ENCODE measurements at regions not wholly inside any gene's neighbourhood (a gene's known extent, or its start where the extent isn't known, plus 50 kb on each side); places are given as distances from the start of the nearest gene placed in this dataset.

DNA sequence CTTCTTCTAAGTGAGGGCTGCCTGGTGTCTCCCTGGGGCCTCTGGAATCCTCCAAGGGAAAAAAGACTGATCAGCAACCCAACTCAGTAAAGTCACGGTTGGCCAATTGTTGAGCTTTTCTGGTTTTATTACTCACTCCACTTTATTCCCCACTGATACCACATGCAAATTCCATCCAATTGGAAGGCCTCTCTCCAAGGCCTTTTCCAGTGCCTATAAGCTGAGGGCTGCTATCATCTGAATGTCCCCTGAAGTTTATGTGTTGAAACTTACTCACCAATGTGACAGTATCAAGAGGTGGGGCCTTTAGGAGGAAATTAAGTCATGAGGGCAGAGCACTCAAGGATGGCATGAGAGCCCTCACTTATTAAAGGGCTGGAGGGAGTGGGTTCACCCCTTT is 463.3 kb downstream of the BUD13 start:
- TF ChIP-seq, protein P1, sequence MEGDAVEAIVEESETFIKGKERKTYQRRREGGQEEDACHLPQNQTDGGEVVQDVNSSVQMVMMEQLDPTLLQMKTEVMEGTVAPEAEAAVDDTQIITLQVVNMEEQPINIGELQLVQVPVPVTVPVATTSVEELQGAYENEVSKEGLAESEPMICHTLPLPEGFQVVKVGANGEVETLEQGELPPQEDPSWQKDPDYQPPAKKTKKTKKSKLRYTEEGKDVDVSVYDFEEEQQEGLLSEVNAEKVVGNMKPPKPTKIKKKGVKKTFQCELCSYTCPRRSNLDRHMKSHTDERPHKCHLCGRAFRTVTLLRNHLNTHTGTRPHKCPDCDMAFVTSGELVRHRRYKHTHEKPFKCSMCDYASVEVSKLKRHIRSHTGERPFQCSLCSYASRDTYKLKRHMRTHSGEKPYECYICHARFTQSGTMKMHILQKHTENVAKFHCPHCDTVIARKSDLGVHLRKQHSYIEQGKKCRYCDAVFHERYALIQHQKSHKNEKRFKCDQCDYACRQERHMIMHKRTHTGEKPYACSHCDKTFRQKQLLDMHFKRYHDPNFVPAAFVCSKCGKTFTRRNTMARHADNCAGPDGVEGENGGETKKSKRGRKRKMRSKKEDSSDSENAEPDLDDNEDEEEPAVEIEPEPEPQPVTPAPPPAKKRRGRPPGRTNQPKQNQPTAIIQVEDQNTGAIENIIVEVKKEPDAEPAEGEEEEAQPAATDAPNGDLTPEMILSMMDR (IDR thresholded peaks at IDR 0.05), result no peak

DNA sequence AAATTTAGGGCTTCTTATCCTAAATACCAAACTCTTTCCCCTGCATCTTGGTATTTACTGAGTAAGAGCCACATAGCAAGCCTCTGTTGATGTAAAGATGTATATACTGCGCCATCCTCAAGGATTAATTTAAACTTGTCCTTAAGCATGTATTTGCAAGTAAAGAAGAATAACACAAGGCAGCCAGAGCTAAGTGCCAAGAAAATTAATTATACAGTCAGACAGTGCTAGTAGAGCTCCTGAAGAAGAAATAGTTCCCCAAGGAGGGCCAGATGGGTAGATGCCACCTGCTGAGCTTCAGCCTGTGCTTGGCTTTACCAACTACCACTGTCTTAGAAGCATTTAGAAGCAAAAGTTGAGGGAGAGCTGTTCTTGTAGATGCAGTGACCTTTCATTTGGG is 470.0 kb downstream of the BUD13 start:
- TF ChIP-seq, protein P1 (IDR thresholded peaks at IDR 0.05), result no peak

DNA sequence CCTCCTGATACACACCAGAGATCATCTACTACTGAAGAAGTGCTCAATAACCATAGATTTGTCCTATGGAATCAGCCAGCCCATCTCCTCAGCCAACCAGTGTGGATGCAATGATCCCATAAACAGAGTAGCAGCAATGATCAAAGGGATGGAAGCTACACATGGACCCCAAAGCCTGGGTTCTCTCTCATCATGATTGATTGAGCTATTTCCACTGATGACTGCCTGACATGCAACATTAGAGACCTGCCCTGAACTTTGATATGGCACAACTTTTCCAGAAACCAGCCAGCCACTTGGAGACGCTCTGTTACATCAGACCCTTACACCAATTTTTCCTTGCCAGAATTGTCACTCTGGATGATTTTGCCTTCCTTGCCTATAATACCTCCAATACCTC is 471.6 kb downstream of the BUD13 start:
- TF ChIP-seq, protein P1 (IDR thresholded peaks at IDR 0.05), result no peak

DNA sequence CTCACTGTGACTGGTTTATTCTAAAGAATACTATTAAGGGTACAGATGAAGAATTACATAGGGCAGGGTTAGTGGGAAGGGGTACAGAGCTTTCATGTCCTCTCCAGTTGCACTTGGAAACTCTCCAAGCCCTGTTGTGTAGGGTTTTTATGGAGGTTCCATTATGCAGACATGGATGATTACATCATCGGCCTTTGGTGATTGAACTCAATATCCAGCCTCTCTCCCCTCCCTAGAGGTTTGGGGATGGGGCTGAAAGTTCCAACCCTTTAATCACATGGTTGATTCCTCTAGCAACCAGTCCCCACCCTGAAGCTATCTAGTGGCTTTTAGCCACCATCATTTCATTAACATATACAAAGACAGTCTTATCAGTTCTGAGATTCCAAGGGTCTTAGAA is 472.6 kb downstream of the BUD13 start:
- TF ChIP-seq, protein P1 (IDR thresholded peaks at IDR 0.05), result no peak

DNA sequence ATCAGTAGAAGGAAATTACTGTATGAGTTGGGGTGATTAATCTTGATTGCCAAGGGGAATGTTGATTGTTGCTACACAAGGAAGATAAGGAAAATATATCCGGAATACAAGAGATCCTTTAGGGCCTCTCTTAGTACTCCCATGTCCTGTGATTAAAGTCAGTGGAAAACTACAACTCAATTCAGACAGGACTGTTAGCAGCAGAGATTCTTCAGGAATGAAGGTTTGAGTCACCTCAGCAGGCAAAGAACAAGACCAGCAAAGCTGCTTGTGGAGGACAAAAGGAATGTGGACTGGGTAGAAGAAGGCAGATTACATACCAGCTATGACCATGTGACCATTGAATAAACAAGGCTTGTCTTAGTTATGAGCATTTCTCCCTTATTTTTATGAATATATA is 478.2 kb downstream of the BUD13 start:
- TF ChIP-seq, protein P1 (IDR thresholded peaks at IDR 0.05), result no peak

DNA sequence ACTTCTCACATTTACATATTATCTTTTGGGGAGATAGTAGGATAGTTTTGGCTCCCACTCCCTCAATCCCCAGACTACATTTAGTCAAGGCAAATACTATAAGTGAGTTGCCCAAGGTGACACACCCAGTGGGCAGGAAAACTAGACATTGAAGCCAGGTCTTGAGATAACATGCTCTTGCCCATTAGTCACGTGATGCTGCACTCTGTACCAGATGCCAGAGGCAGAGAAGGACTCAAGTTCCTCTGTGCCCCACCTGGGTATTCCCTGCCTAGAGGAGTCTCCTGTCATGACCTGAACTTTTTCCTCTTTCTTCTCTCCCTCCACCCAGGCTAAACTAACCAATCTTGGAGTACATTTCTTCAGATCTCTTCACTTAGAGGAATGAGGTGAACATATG is 484.9 kb downstream of the BUD13 start:
- TF ChIP-seq, protein P1 (IDR thresholded peaks at IDR 0.05), result no peak

DNA sequence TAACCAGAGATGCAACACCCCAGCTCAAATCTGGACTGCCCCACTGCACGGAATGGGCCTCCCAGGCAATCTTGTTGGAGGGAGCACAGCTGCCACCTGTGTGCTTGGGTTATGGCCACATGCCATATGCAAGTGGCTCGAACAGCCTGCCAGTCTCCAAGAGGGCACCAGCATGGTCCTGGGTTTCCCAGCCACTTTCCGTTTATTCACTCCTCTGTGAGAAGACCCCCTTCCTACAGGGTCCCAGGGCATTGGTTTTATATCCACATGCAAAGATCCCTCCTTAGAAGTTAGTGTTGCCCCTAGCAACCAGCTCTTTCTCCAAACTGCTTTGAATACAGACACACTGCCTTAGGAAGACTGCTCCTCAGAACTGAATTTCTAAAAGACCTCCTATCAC is 487.8 kb downstream of the BUD13 start:
- TF ChIP-seq, protein P1 (IDR thresholded peaks at IDR 0.05), result no peak

DNA sequence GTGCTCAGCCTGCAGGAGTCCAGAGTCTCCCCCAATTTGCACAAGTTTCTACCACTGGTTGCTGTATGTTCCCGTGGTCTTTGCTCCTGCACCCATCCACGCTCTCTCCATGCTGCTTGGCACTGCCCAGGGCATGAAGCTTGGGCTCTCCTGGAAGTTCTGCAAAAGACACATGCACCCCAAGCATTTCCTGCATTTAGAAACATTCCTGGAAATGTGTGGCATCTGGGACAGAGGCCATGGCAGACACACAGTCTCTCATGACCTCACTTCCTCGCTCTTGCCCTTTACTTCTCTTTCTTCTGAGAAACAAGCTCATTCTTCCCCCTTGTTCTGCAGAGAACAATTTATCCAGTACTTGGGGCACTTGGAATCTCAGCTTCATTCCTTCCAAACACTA is 489.5 kb downstream of the BUD13 start:
- TF ChIP-seq, protein P1 (IDR thresholded peaks at IDR 0.05), result no peak

Data from LNCAP (cell line).